IMR-90 (cell line): ENCODE measurements at regions not wholly inside any gene's neighbourhood (a gene's known extent, or its start where the extent isn't known, plus 50 kb on each side); places are given as distances from the start of the nearest gene placed in this dataset.

ENCODE experiments used
- ATAC-seq: fragments of 200-7000 bp; cut with Tn5 transposase; 2 replicates; pipeline ENCODE4 v1.9.1; 2020; ENCODE audit warnings: low read depth, mild to moderate bottlenecking, moderate library complexity
- BruUV-seq: library from RNA; stranded (reverse); fragments of 400-500 nt; replicated peaks from 2 replicates; lab custom pipeline; 2021; lab: Mats Ljungman, UMichigan
- CTCF ChIA-PET: fragments of 300-600 bp; formaldehyde crosslinking; extraction: SDS; loops from one replicate; lab custom pipeline; 2021; ENCODE audit warnings: antibody characterized with exemption; lab: Yijun Ruan, JAX
- POLR2A ChIA-PET: fragments of 300-600 bp; sonication (Branson Sonifier 250); formaldehyde crosslinking; loops from one replicate; lab custom pipeline; 2022; ENCODE audit warnings: antibody characterized with exemption; ENCODE audit not compliant: unreplicated experiment; lab: Charles Lee
- DNase-seq: peaks from one replicate; pipeline ENCODE4 v3.0.0; 2013
- H2AFZ ChIP-seq: replicated peaks from 2 replicates; pipeline ENCODE3; 2013; ENCODE audit warnings: low read length, mild to moderate bottlenecking; ENCODE audit not compliant: poor library complexity
- H2AK5ac ChIP-seq: 2 replicates; pipeline ENCODE4 v1.6.1; 2013; ENCODE audit warnings: low read depth, low read length, inconsistent platforms
- H2AK9ac ChIP-seq: replicated peaks from 2 replicates; pipeline ENCODE3; 2013; ENCODE audit warnings: mild to moderate bottlenecking, low read depth, low read length, moderate library complexity; ENCODE audit not compliant: poor library complexity
- H2BK120ac ChIP-seq: 2 replicates; pipeline ENCODE4 v1.6.1; 2013; ENCODE audit warnings: low read depth, low read length, inconsistent platforms
- H2BK15ac ChIP-seq: 3 replicates; pipeline ENCODE4 v1.6.1; 2013; ENCODE audit warnings: low read depth, low read length, inconsistent platforms
- H2BK20ac ChIP-seq: 2 replicates; pipeline ENCODE4 v1.6.1; 2013; ENCODE audit warnings: low read depth, mild to moderate bottlenecking, inconsistent platforms, low read length, moderate library complexity
- H2BK5ac ChIP-seq: 2 replicates; pipeline ENCODE4 v1.6.1; 2013; ENCODE audit warnings: mild to moderate bottlenecking, low read depth, low read length, inconsistent platforms; ENCODE audit not compliant: poor library complexity, severe bottlenecking
- H3K14ac ChIP-seq: replicated peaks from 2 replicates; pipeline ENCODE4 v1.6.1; 2013; ENCODE audit warnings: low read depth, low read length, inconsistent platforms
- H3K18ac ChIP-seq: 2 replicates; pipeline ENCODE4 v1.6.1; 2013; ENCODE audit warnings: low read depth, low read length, control low read depth
- H3K23ac ChIP-seq: 2 replicates; pipeline ENCODE4 v1.6.1; 2013; ENCODE audit warnings: low read depth, low read length, inconsistent platforms
- H3K27ac ChIP-seq: 2 replicates; pipeline ENCODE4 v1.5.1; 2013; ENCODE audit warnings: mild to moderate bottlenecking, control low read depth, low read length; ENCODE audit not compliant: insufficient read depth
- H3K27me3 ChIP-seq: 2 replicates; pipeline ENCODE4 v1.6.1; 2013; ENCODE audit warnings: low read length; ENCODE audit not compliant: control insufficient read depth, insufficient read depth
- H3K36me3 ChIP-seq: 2 replicates; pipeline ENCODE4 v1.6.1; 2013; ENCODE audit warnings: low read length, mixed read lengths; ENCODE audit not compliant: control insufficient read depth, insufficient read depth
- H3K4ac ChIP-seq: 2 replicates; pipeline ENCODE4 v1.6.1; 2013; ENCODE audit warnings: low read depth, low read length, inconsistent platforms
- H3K4me1 ChIP-seq: 2 replicates; pipeline ENCODE4 v1.6.1; 2013; ENCODE audit warnings: low read length, mixed read lengths; ENCODE audit not compliant: control insufficient read depth, insufficient read depth
- H3K4me2 ChIP-seq: 2 replicates; pipeline ENCODE4 v1.6.1; 2013; ENCODE audit warnings: low read depth, mild to moderate bottlenecking, control low read depth, low read length, moderate library complexity
- H3K4me3 ChIP-seq: 2 replicates; pipeline ENCODE4 v1.5.1; 2013; ENCODE audit warnings: low read depth, mild to moderate bottlenecking, control low read depth, low read length, moderate library complexity; ENCODE audit not compliant: insufficient read depth
- H3K56ac ChIP-seq: 2 replicates; pipeline ENCODE4 v1.6.1; 2013; ENCODE audit warnings: low read length, inconsistent platforms; ENCODE audit not compliant: insufficient read depth; ENCODE audit errors: extremely low read depth
- H3K79me1 ChIP-seq, 2 experiments: 2 replicates each; pipeline ENCODE4 v1.6.1; 2013; ENCODE audit warnings: low read length in 2 of 2, inconsistent platforms in 1 of 2, low read depth in 1 of 2
- H3K9ac ChIP-seq: 2 replicates; pipeline ENCODE4 v1.6.1; 2013; ENCODE audit warnings: low read depth, low read length, control low read depth
- H3K9me1 ChIP-seq: 2 replicates; pipeline ENCODE4 v1.6.1; 2013; ENCODE audit warnings: low read length, inconsistent platforms; ENCODE audit not compliant: insufficient read depth
- H3K9me3 ChIP-seq: 2 replicates; pipeline ENCODE4 v1.6.1; 2013; ENCODE audit warnings: low read length; ENCODE audit not compliant: control insufficient read depth, insufficient read depth
- H4K20me1 ChIP-seq: 2 replicates; pipeline ENCODE4 v1.6.1; 2013; ENCODE audit warnings: low read length, inconsistent platforms; ENCODE audit not compliant: insufficient read depth
- H4K5ac ChIP-seq: 2 replicates; pipeline ENCODE4 v1.6.1; 2013; ENCODE audit warnings: mild to moderate bottlenecking, low read depth, low read length, control low read depth
- H4K8ac ChIP-seq, 2 experiments: 2 replicates each; pipeline ENCODE4 v1.6.1; 2013; ENCODE audit warnings: low read depth in 2 of 2, low read length in 2 of 2, control low read depth in 1 of 2, inconsistent platforms in 1 of 2
- H4K91ac ChIP-seq: 2 replicates; pipeline ENCODE4 v1.6.1; 2013; ENCODE audit warnings: low read depth, low read length, inconsistent platforms; ENCODE audit not compliant: insufficient read depth
- BHLHE40 ChIP-seq: fragments of 150-350 bp; IDR thresholded peaks from 2 replicates; pipeline ENCODE4 v1.6.1; 2016; ENCODE audit warnings: mild to moderate bottlenecking, low read depth, low read length
- CEBPB ChIP-seq: IDR thresholded peaks from 2 replicates; pipeline ENCODE4 v1.6.1; 2012; ENCODE audit warnings: low read depth, low read length, improper control_type of control experiment
- CHD1 ChIP-seq: IDR thresholded peaks from 2 replicates; pipeline ENCODE4 v1.6.1; 2012; ENCODE audit warnings: low read depth, low read length, improper control_type of control experiment
- CTCF ChIP-seq: conservative IDR thresholded peaks from 2 replicates; pipeline ENCODE4 v1.5.1; 2012; ENCODE audit warnings: mild to moderate bottlenecking, low read depth, low read length, improper control_type of control experiment
- FOS ChIP-seq: fragments of 150-350 bp; IDR thresholded peaks from 2 replicates; pipeline ENCODE4 v1.6.1; 2016; ENCODE audit warnings: low read depth, low read length
- MAFK ChIP-seq: IDR thresholded peaks from 2 replicates; pipeline ENCODE4 v1.6.1; 2012; ENCODE audit warnings: low read depth, low read length, improper control_type of control experiment
- MAZ ChIP-seq: IDR thresholded peaks from 2 replicates; pipeline ENCODE4 v1.6.1; 2012; ENCODE audit warnings: low read depth, mild to moderate bottlenecking, low read length, improper control_type of control experiment, moderate library complexity, borderline replicate concordance
- MXI1 ChIP-seq: IDR thresholded peaks from 2 replicates; pipeline ENCODE4 v1.6.1; 2012; ENCODE audit warnings: low read depth, mild to moderate bottlenecking, low read length, moderate library complexity, borderline replicate concordance
- NFE2L2 ChIP-seq: fragments of 150-350 bp; IDR thresholded peaks from 2 replicates; pipeline ENCODE4 v1.6.1; 2016; ENCODE audit warnings: low read depth, mild to moderate bottlenecking, low read length
- POLR2A ChIP-seq: IDR thresholded peaks from 2 replicates; pipeline ENCODE4 v1.6.1; 2012; ENCODE audit warnings: mild to moderate bottlenecking, low read depth, low read length
- RAD21 ChIP-seq: IDR thresholded peaks from 2 replicates; pipeline ENCODE4 v1.6.1; 2012; ENCODE audit warnings: low read length, improper control_type of control experiment
- RCOR1 ChIP-seq: IDR thresholded peaks from 2 replicates; pipeline ENCODE4 v1.6.1; 2012; ENCODE audit warnings: mild to moderate bottlenecking, low read length, improper control_type of control experiment; ENCODE audit not compliant: insufficient replicate concordance
- RFX5 ChIP-seq: IDR thresholded peaks from 2 replicates; pipeline ENCODE4 v1.8.0; 2012; ENCODE audit warnings: low read depth, mild to moderate bottlenecking, low read length, moderate library complexity
- SMC3 ChIP-seq: fragments of 150-350 bp; IDR thresholded peaks from 2 replicates; pipeline ENCODE4 v1.6.1; 2016; ENCODE audit warnings: low read depth, mild to moderate bottlenecking, antibody characterized with exemption, low read length, moderate library complexity
- USF2 ChIP-seq: fragments of 150-350 bp; IDR thresholded peaks from 2 replicates; pipeline ENCODE4 v1.6.1; 2017; ENCODE audit warnings: mild to moderate bottlenecking, antibody characterized with exemption, low read length, low read depth
- WGBS, 2 experiments: methylation state at CpG; one replicate each; pipeline versions ENCODE4 v1.1.5 to v1.1.7; 2013; ENCODE audit warnings: missing lambda C conversion rate in 2 of 2; ENCODE audit not compliant: insufficient read length in 1 of 2; ENCODE audit errors: extremely low coverage in 2 of 2; 5-methylcytosine and 5-hydroxymethylcytosine counted together
- dilution Hi-C: fragments of 300-500 bp; cut with HindIII; formaldehyde crosslinking; loops from one replicate; pipeline ENCODE4 v1.14.3; 2018; ENCODE audit warnings: low sequenced_read_pairs; ENCODE audit not compliant: unreplicated experiment
- in situ Hi-C: fragments of 300-500 bp; cut with MboI; formaldehyde crosslinking; loops from 3 replicates; pipeline ENCODE4 v1.14.3; 2019; ENCODE audit warnings: low sequenced_read_pairs, inconsistent platforms, mixed read lengths
- intact Hi-C: fragments of 100-400 bp; cut with micrococcal nuclease; formaldehyde crosslinking; loops from 2 replicates; pipeline ENCODE4 v1.10.0; 2022
- TF ChIP-seq, protein P1 (sequence below): fragments of 150-350 bp; IDR thresholded peaks from 2 replicates; pipeline ENCODE4 v1.6.1; 2016; ENCODE audit warnings: low read depth, mild to moderate bottlenecking, low read length, moderate library complexity, borderline replicate concordance

DNA sequence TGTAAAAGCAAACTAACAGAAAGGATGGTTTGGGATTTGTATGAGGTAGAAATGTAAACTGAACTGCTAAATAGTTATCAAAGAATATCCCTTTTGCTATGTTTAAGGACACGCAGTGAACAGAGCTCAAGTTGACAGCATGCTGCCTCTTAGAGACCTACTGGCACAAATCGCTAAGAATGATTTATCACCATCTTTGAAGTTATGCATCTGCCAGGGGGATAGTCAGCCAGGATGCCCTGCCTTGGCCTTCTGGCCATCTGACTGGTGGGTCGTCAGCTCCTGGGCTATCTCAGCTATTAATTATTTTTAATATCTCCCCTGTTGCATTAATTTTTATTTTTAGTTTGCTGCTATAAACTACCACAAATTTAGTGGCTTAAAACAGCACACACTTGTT, 334.8 kb upstream of the KAZN start:
- no peak overlapping the region for H3K4me3 ChIP-seq
- no peaks in the 10 kb centered on the region for H3K4me1 ChIP-seq
- H3K27ac ChIP-seq: no peak overlapping the region
- H3K27me3 ChIP-seq: no peaks in the 10 kb centered on the region; the same call in 1 of the 2 replicates
- no peak overlapping the region for H3K23ac ChIP-seq
- intact Hi-C loops (no loop called here), in situ Hi-C loops (no loop called here), dilution Hi-C loops (no loop called here)
- TF ChIP-seq CHD1 (no peak), RFX5 (no peak), RCOR1 (no peak), MXI1 (no peak), CTCF (no peak), FOS (no peak), USF2 (no peak), NFE2L2 (no peak), POLR2A (no peak), MAZ (no peak), BHLHE40 (no peak), MAFK (no peak), SMC3 (no peak), CEBPB (no peak), RAD21 (no peak)
- TF ChIP-seq, protein P1, sequence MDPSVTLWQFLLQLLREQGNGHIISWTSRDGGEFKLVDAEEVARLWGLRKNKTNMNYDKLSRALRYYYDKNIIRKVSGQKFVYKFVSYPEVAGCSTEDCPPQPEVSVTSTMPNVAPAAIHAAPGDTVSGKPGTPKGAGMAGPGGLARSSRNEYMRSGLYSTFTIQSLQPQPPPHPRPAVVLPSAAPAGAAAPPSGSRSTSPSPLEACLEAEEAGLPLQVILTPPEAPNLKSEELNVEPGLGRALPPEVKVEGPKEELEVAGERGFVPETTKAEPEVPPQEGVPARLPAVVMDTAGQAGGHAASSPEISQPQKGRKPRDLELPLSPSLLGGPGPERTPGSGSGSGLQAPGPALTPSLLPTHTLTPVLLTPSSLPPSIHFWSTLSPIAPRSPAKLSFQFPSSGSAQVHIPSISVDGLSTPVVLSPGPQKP: no peak
- H2AK9ac ChIP-seq: no peak overlapping the region
- H4K5ac ChIP-seq: no peak overlapping the region
- peaks cover 7% of the 10 kb centered on the region for H3K9me3 ChIP-seq
- no peaks in the 10 kb centered on the region for H3K79me1 ChIP-seq
- ATAC-seq (no peak), DNase-seq (no peak)
- WGBS, 2 experiments: 67% methylated on average over 1 of the region's 3 CpGs; no CpG with 5 or more reads in 1 of the 2 experiments
- CTCF ChIA-PET: no interaction called here
- no peak overlapping the region for H3K14ac ChIP-seq
- no peak overlapping the region for H2AK5ac ChIP-seq
- no peak overlapping the region for H3K4me2 ChIP-seq
- BruUV-seq: no TSS peak
- no peak overlapping the region for H2AFZ ChIP-seq
- no peak overlapping the region for H2BK20ac ChIP-seq
- POLR2A ChIA-PET: no interaction called here
- H2BK120ac ChIP-seq: no peak overlapping the region
- H4K20me1 ChIP-seq: no peaks in the 10 kb centered on the region
- no peak overlapping the region for H3K9ac ChIP-seq
- H4K8ac ChIP-seq: no peak overlapping the region
- no peak overlapping the region for H3K56ac ChIP-seq
- no peak overlapping the region for H3K4ac ChIP-seq
- no peak overlapping the region for H2BK15ac ChIP-seq
- no peak overlapping the region for H4K91ac ChIP-seq
- no peaks in the 10 kb centered on the region for H3K36me3 ChIP-seq
- H2BK5ac ChIP-seq: no peak overlapping the region
- no peak overlapping the region for H3K18ac ChIP-seq
- H3K9me1 ChIP-seq: no peaks in the 10 kb centered on the region
